Fibroblast of mammary gland (primary cell): ENCODE measurements at regions not wholly inside any gene's neighbourhood (a gene's known extent, or its start where the extent isn't known, plus 50 kb on each side); places are given as distances from the start of the nearest gene placed in this dataset.
A peak's percentile ranks its signal among the peaks of the same experiment; 100 is the strongest.

Source experiments
- DNase-seq: peaks from one replicate; pipeline ENCODE4 v3.0.0-alpha.2; 2010; ENCODE audit warnings: low read depth
- H3K4me3 ChIP-seq: 2 replicates; pipeline ENCODE4 v1.5.1; 2011; ENCODE audit warnings: low read depth, mild to moderate bottlenecking, low read length, moderate library complexity; ENCODE audit not compliant: control insufficient read depth
- CTCF ChIP-seq: conservative IDR thresholded peaks from 2 replicates; pipeline ENCODE4 v1.5.1; 2011; ENCODE audit warnings: low read depth, low read length, inconsistent platforms; ENCODE audit not compliant: control insufficient read depth, insufficient read depth

DNA sequence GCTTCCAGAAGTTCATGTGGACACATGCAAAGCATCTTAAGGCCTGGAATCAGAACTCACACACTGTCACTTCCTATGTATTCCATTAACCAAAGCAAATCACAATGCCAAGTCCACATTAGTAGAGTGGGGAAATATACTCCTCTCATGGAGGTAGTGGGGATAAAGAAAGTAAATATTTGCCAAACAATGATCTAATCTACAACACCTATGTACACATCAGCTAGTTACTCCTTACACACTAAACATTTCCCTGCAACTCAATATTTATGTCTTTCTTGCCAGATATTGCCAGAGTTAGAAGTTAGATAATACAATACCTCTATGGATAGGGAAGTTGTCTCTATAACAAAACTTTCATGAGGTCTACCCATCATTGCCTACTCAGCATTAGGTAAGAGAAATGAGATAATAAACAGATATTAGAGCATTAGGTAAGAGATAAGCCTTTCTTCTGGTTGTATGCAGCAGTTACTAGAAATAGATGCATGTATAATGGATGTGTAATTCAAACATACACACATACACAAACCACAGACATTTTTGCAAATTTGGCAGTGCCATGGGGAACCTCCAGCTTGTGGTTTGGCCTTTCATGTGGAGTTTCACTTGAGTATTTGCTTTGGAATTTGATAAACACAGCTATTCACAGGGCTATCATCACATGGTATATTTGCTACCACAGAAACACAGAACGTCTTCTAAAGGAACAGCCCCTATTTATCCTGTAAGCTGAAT, 196.5 kb downstream of the TLE1 start:
- H3K4me3 ChIP-seq: no peak overlapping the region
- peak; percentile 97 for DNase-seq
- no peak for TF ChIP-seq CTCF

DNA sequence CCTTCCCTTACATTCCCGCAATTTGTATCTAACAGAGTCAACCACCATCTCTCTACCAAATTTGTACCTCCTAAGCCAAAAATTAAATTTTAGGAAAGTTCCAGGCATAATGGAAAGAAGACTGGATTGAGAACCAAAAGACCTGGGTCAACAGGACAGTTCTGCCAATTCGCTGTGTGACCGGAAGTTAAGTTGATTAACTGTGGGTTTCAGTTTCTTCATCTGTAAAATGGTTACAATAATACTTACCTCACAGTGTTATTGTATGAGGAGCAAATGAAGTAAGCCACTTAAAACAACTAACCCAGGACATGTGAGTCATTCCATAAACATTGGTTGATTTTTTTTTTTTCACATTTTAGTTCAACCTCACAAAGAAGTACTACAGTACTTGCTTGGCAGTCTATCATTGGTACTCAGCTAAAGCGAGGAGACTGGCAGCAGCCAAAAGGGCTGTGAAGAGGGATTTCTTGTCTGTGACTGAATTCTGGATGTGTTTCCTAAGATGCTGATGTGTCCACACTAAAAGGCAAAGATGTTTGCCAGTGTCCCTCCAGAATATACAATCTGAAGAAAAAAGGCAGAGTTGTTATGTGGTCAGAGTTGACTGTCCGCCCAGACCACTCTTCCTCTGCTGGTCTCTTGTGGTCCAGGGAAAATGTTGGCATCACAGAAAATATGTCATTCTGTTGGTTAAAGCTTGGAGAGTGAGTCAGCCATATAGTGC, 198.6 kb downstream of the TLE1 start:
- no peak for TF ChIP-seq CTCF
- DNase-seq: peak; percentile 86
- H3K4me3 ChIP-seq: no peak overlapping the region

DNA sequence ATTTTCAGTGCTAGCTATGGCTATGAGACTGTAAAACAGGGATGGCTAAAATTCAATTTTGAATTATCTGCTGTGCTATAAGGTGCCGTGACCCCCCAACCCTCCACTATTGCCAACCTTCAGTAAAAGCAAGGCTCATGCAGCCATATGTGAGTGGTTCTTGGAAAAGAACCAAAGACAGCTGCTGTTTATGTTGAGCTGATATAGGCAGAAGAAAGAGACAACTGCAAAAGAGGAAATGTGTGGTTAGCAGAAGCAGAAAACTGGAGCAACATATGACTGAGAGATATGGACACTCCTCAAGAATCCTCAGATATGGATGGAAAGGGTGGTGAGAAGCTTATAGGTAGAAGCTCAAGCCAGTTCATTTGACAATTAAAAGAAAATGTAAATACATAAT, 200.3 kb downstream of the TLE1 start:
- TF ChIP-seq CTCF: no peak
- no peak overlapping the region for H3K4me3 ChIP-seq
- no peak for DNase-seq

DNA sequence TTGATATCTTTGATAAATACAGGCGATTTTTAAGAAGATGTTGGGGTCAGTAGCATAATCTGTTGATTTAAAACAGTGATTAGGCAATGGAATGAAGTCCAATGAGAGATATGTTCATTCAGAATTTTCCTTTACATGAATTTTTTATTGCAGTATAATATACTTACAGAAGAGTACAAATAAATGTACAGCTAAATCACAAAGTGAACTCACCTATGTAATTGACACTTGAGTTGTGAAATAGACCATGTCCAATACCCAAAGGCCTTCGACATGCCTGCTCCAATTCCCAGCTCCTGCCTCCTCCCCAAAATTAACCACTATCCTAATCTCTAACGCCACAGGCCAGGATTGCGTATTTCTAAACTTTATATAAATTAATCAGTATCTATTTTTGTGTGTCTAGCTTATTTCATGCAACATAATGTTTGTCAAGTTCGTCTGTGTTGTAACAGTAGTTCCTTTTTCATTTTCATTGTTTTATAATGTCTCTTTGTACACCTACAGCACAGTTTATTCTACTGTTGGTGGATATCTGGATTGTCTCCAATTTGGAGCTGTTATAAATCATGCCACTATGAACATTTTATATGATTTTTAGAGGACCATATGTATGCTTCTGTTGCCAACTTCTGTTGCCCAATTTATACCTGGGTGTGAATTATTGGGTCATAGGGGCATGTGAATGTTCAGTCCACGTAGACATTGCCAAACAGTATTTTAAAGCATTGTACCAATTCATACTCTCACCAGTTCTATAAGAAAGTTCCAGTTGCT, 208.3 kb downstream of the TLE1 start:
- no peak for DNase-seq
- no peak overlapping the region for H3K4me3 ChIP-seq
- TF ChIP-seq CTCF: no peak

DNA sequence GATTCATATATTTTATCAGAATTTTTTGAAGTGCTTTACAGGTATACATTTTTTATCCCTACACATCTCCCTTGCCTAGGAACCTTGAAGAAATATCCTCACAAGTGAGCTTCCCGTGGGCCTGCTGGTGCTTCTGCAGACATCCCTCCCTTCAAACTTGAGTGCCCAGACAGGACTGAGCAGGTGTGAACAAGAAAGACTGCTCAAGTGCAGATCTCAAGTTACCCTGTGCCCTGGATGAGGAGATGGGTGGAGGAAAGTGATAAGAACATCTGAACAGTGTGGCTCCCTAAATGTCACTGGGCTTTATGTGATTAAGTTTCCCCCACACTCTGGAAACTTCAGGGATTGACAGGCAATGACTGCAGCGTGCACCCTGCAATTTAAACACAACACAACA, 209.8 kb downstream of the TLE1 start:
- TF ChIP-seq CTCF: no peak
- no peak for DNase-seq
- H3K4me3 ChIP-seq: no peak overlapping the region

DNA sequence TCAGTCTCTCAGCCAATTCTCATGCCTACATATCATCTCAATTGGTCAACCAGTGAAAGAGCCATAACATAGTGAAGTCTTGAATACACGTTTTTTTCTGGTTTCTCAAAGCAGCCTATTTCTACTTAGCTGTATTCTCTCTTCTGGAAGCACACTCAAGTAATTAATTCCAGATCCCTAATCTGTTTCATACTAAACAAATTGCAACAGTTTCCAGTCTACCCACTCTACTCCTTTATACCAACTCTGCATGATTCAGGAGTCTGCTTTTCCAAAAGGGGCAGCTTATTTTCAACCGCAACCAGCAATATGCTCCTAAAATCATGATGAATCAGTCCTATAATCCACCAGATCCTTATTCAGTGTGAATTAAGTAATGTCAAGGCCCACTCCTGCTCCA, 211.7 kb downstream of the TLE1 start:
- DNase-seq: peak; percentile 76

More for the DNA sequence above, 211.7 kb downstream of the TLE1 start:
- no peak overlapping the region for H3K4me3 ChIP-seq
- TF ChIP-seq CTCF: no peak
